WTC11 (cell line): ENCODE measurements at regions not wholly inside any gene's neighbourhood (a gene's known extent, or its start where the extent isn't known, plus 50 kb on each side); places are given as distances from the start of the nearest gene placed in this dataset.

Experiments used
- ATAC-seq: fragments of 200-7000 bp; cut with Tn5 transposase; 2 replicates; pipeline ENCODE4 v1.10.0; 2021; ENCODE audit warnings: mild to moderate bottlenecking, moderate library complexity
- CTCF ChIA-PET: fragments of 300-600 bp; sonication (Branson Sonifier 250); formaldehyde crosslinking; loops from one replicate; lab custom pipeline; 2021; ENCODE audit warnings: antibody characterized with exemption; lab: Charles Lee
- POLR2A ChIA-PET: fragments of 350-600 bp; sonication (Branson Sonifier 250); formaldehyde crosslinking; loops from one replicate; lab custom pipeline; 2021; ENCODE audit warnings: antibody characterized with exemption; lab: Charles Lee
- DNase-seq: peaks from one replicate; pipeline ENCODE4 v3.0.0; 2021; ENCODE audit warnings: low spot score
- H3K27ac Mint-ChIP-seq: 2 replicates; pipeline ENCODE4 v1.8.0; 2021; ENCODE audit warnings: mixed read lengths
- H3K27me3 Mint-ChIP-seq: 2 replicates; pipeline ENCODE4 v1.8.0; 2021; ENCODE audit warnings: low read depth, mild to moderate bottlenecking, moderate library complexity, mixed read lengths
- H3K36me3 Mint-ChIP-seq: 2 replicates; pipeline ENCODE4 v1.8.0; 2021; ENCODE audit warnings: mixed read lengths
- H3K4me1 Mint-ChIP-seq: 2 replicates; pipeline ENCODE4 v1.8.0; 2022; ENCODE audit warnings: mixed read lengths
- H3K4me3 Mint-ChIP-seq: 2 replicates; pipeline ENCODE4 v1.8.0; 2021; ENCODE audit warnings: mild to moderate bottlenecking, moderate library complexity, mixed read lengths
- H3K9me3 Mint-ChIP-seq: 2 replicates; pipeline ENCODE4 v1.8.0; 2021; ENCODE audit warnings: mixed read lengths
- ATF1 ChIP-seq: sonication (generic); formaldehyde crosslinking; IDR thresholded peaks from 2 replicates; pipeline ENCODE4 v1.8.1; 2023; ENCODE audit warnings: mild to moderate bottlenecking, moderate library complexity, missing genetic modification reagents
- CBFB ChIP-seq: sonication (generic); formaldehyde crosslinking; IDR thresholded peaks from 2 replicates; pipeline ENCODE4 v1.8.1; 2022; ENCODE audit warnings: mild to moderate bottlenecking, low read depth, missing genetic modification reagents
- ELF4 ChIP-seq: sonication (generic); formaldehyde crosslinking; IDR thresholded peaks from 2 replicates; pipeline ENCODE4 v1.8.1; 2022; ENCODE audit warnings: low read depth, mild to moderate bottlenecking, moderate library complexity, missing genetic modification reagents
- ETV6 ChIP-seq: sonication (generic); formaldehyde crosslinking; IDR thresholded peaks from 2 replicates; pipeline ENCODE4 v1.8.1; 2022; ENCODE audit warnings: mild to moderate bottlenecking, missing genetic modification reagents
- FOXJ3 ChIP-seq: sonication (generic); formaldehyde crosslinking; IDR thresholded peaks from 2 replicates; pipeline ENCODE4 v1.9.0; 2021; ENCODE audit warnings: missing genetic modification reagents, mild to moderate bottlenecking, borderline replicate concordance
- MXD4 ChIP-seq: fragments of 250-450 bp; sonication (Bioruptor Pico); IDR thresholded peaks from 2 replicates; pipeline ENCODE4 v1.8.0; 2021; ENCODE audit warnings: mild to moderate bottlenecking, moderate library complexity, borderline replicate concordance
- MYBL2 ChIP-seq: sonication (generic); formaldehyde crosslinking; IDR thresholded peaks from 2 replicates; pipeline ENCODE4 v1.8.1; 2023; ENCODE audit warnings: mild to moderate bottlenecking, moderate library complexity, missing genetic modification reagents
- NR3C1 ChIP-seq: sonication (generic); formaldehyde crosslinking; conservative IDR thresholded peaks from 2 replicates; pipeline ENCODE4 v1.8.1; 2023; ENCODE audit warnings: low read depth, mild to moderate bottlenecking, missing genetic modification reagents
- OVOL2 ChIP-seq: fragments of 250-450 bp; sonication (Bioruptor Pico); IDR thresholded peaks from 2 replicates; pipeline ENCODE4 v1.9.0; 2021; ENCODE audit warnings: mild to moderate bottlenecking, borderline replicate concordance
- SMAD4 ChIP-seq: sonication (generic); formaldehyde crosslinking; IDR thresholded peaks from 2 replicates; pipeline ENCODE4 v1.8.0; 2022; ENCODE audit warnings: mild to moderate bottlenecking, missing genetic modification reagents
- TEAD1 ChIP-seq: sonication (generic); formaldehyde crosslinking; IDR thresholded peaks from 2 replicates; pipeline ENCODE4 v1.8.0; 2022; ENCODE audit warnings: mild to moderate bottlenecking, missing genetic modification reagents
- TEAD4 ChIP-seq: sonication (generic); formaldehyde crosslinking; IDR thresholded peaks from 2 replicates; pipeline ENCODE4 v1.8.0; 2022; ENCODE audit warnings: mild to moderate bottlenecking, missing genetic modification reagents
- TP53 ChIP-seq: sonication (generic); formaldehyde crosslinking; IDR thresholded peaks from 2 replicates; pipeline ENCODE4 v1.8.1; 2023; ENCODE audit warnings: mild to moderate bottlenecking, missing genetic modification reagents
- ZNF263 ChIP-seq: sonication (generic); formaldehyde crosslinking; IDR thresholded peaks from 2 replicates; pipeline ENCODE4 v1.8.1; 2022; ENCODE audit warnings: low read depth, mild to moderate bottlenecking, moderate library complexity, missing genetic modification reagents
- TF ChIP-seq, protein P1 (sequence below): sonication (generic); formaldehyde crosslinking; IDR thresholded peaks from 2 replicates; pipeline ENCODE4 v1.8.0; 2023; ENCODE audit warnings: missing genetic modification reagents
- TF ChIP-seq, protein P2 (sequence below): sonication (generic); formaldehyde crosslinking; IDR thresholded peaks from 2 replicates; pipeline ENCODE4 v1.8.1; 2023; ENCODE audit warnings: mild to moderate bottlenecking, missing genetic modification reagents
- TF ChIP-seq, protein P3 (sequence below): sonication (generic); formaldehyde crosslinking; IDR thresholded peaks from 2 replicates; pipeline ENCODE4 v1.8.0; 2022; ENCODE audit warnings: mild to moderate bottlenecking, missing genetic modification reagents
- TF ChIP-seq, protein P4 (sequence below): fragments of 250-450 bp; sonication (Bioruptor Pico); IDR thresholded peaks from 2 replicates; pipeline ENCODE4 v2.1.2; 2022; ENCODE audit warnings: mild to moderate bottlenecking, moderate library complexity
- TF ChIP-seq, protein P5 (sequence below): fragments of 200-600 bp; IDR thresholded peaks from 2 replicates; pipeline ENCODE4 v1.8.0; 2022; ENCODE audit warnings: antibody characterized with exemption
- TF ChIP-seq, protein P6 (sequence below): sonication (generic); formaldehyde crosslinking; IDR thresholded peaks from 2 replicates; pipeline ENCODE4 v1.8.0; 2022; ENCODE audit warnings: missing genetic modification reagents
- TF ChIP-seq, protein P7 (sequence below): sonication (generic); formaldehyde crosslinking; conservative IDR thresholded peaks from 2 replicates; pipeline ENCODE4 v1.8.1; 2023; ENCODE audit warnings: mild to moderate bottlenecking, low read depth, missing genetic modification reagents, moderate library complexity
- TF ChIP-seq, protein P8 (sequence below): fragments of 250-450 bp; sonication (Bioruptor Pico); IDR thresholded peaks from 2 replicates; pipeline ENCODE4 v1.8.0; 2021; ENCODE audit warnings: mild to moderate bottlenecking
- TF ChIP-seq, protein P9 (sequence below): sonication (generic); formaldehyde crosslinking; IDR thresholded peaks from 2 replicates; pipeline ENCODE4 v1.8.1; 2022; ENCODE audit warnings: mild to moderate bottlenecking, moderate library complexity, missing genetic modification reagents

DNA sequence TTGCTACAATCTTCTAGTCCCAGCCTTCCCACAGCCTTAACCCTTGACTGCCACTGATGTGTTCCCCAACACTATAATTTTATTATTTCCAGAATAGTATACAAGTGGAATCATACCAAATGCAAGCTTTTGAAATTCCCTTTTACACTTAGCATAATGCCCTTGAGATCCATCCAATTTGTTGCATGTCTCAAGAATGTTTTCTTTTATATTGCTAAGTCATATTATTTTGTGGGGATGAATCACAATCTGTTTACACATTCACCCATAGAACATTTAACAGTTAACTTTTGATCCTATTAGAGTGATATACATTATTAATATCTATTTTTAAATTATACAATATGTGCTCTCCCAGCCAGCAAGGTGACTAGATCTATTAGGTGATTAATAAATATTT is 74.3 kb upstream of the KYNU start (continued):
- TF ChIP-seq TEAD1 (CRISPR knock-in tag) = no peak
- no peak for TF ChIP-seq NR3C1 (CRISPR knock-in tag)
- TF ChIP-seq, protein P1, sequence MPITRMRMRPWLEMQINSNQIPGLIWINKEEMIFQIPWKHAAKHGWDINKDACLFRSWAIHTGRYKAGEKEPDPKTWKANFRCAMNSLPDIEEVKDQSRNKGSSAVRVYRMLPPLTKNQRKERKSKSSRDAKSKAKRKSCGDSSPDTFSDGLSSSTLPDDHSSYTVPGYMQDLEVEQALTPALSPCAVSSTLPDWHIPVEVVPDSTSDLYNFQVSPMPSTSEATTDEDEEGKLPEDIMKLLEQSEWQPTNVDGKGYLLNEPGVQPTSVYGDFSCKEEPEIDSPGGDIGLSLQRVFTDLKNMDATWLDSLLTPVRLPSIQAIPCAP = no peak
- TF ChIP-seq, protein P2, sequence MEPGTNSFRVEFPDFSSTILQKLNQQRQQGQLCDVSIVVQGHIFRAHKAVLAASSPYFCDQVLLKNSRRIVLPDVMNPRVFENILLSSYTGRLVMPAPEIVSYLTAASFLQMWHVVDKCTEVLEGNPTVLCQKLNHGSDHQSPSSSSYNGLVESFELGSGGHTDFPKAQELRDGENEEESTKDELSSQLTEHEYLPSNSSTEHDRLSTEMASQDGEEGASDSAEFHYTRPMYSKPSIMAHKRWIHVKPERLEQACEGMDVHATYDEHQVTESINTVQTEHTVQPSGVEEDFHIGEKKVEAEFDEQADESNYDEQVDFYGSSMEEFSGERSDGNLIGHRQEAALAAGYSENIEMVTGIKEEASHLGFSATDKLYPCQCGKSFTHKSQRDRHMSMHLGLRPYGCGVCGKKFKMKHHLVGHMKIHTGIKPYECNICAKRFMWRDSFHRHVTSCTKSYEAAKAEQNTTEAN (CRISPR knock-in tag) = no peak
- TF ChIP-seq ATF1 (CRISPR knock-in tag) = no peak
- no peak for TF ChIP-seq CBFB (CRISPR knock-in tag)
- no peak for TF ChIP-seq MYBL2 (CRISPR knock-in tag)

DNA sequence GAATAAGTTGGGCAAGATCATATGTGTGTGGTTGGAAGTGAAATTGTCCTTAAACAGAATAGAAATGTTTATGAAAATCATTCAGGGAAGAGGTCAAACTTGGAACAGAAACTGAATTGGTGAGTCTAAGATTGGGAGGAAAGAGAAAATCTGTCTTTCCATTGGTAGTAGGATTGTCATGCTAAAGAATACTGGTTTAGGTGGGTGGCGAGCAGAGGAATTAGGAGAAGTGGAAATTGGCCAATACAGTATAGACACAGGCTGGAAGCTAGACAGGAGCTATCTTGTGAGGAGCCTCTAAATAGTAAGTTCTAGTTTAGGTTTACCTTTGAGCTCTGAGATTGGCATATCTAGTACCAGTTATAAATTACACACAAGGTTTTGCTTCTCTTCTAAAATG is 80.9 kb upstream of the KYNU start:
- CTCF ChIA-PET = interaction anchor here (1.1 kb wide), 1 partner anchor 184 kb away, joined by 5 read pairs; no protein-coding TSS in a partner anchor
- Mint-ChIP-seq H3K4me1 (peaks cover 15% of the 10 kb centered on the region), H3K27ac (no peak overlapping the region), H3K36me3 (0 out of 2 replicates have a peak, but pooled peaks cover 3% of the 10 kb centered on the region), H3K9me3 (peaks cover 6% of the 10 kb centered on the region), H3K4me3 (no peak overlapping the region), H3K27me3 (no peaks in the 10 kb centered on the region)
- no peak for ATAC-seq
- DNase-seq = no peak
- POLR2A ChIA-PET = no interaction called here
- TF ChIP-seq, protein P3, sequence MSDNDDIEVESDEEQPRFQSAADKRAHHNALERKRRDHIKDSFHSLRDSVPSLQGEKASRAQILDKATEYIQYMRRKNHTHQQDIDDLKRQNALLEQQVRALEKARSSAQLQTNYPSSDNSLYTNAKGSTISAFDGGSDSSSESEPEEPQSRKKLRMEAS (CRISPR knock-in tag) = no peak
- TF ChIP-seq MXD4 (no peak), ZNF263 (CRISPR knock-in tag) (no peak), SMAD4 (CRISPR knock-in tag) (no peak), TEAD4 (CRISPR knock-in tag) (no peak), OVOL2 (no peak), ETV6 (CRISPR knock-in tag) (no peak), ELF4 (no peak), FOXJ3 (CRISPR knock-in tag) (no peak), TP53 (CRISPR knock-in tag) (no peak)
- TF ChIP-seq, protein P4, sequence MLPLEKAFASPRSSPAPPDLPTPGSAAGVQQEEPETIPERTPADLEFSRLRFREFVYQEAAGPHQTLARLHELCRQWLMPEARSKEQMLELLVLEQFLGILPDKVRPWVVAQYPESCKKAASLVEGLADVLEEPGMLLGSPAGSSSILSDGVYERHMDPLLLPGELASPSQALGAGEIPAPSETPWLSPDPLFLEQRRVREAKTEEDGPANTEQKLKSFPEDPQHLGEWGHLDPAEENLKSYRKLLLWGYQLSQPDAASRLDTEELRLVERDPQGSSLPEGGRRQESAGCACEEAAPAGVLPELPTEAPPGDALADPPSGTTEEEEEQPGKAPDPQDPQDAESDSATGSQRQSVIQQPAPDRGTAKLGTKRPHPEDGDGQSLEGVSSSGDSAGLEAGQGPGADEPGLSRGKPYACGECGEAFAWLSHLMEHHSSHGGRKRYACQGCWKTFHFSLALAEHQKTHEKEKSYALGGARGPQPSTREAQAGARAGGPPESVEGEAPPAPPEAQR = no peak
- TF ChIP-seq, protein P5, sequence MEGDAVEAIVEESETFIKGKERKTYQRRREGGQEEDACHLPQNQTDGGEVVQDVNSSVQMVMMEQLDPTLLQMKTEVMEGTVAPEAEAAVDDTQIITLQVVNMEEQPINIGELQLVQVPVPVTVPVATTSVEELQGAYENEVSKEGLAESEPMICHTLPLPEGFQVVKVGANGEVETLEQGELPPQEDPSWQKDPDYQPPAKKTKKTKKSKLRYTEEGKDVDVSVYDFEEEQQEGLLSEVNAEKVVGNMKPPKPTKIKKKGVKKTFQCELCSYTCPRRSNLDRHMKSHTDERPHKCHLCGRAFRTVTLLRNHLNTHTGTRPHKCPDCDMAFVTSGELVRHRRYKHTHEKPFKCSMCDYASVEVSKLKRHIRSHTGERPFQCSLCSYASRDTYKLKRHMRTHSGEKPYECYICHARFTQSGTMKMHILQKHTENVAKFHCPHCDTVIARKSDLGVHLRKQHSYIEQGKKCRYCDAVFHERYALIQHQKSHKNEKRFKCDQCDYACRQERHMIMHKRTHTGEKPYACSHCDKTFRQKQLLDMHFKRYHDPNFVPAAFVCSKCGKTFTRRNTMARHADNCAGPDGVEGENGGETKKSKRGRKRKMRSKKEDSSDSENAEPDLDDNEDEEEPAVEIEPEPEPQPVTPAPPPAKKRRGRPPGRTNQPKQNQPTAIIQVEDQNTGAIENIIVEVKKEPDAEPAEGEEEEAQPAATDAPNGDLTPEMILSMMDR = no peak
- TF ChIP-seq, protein P6, sequence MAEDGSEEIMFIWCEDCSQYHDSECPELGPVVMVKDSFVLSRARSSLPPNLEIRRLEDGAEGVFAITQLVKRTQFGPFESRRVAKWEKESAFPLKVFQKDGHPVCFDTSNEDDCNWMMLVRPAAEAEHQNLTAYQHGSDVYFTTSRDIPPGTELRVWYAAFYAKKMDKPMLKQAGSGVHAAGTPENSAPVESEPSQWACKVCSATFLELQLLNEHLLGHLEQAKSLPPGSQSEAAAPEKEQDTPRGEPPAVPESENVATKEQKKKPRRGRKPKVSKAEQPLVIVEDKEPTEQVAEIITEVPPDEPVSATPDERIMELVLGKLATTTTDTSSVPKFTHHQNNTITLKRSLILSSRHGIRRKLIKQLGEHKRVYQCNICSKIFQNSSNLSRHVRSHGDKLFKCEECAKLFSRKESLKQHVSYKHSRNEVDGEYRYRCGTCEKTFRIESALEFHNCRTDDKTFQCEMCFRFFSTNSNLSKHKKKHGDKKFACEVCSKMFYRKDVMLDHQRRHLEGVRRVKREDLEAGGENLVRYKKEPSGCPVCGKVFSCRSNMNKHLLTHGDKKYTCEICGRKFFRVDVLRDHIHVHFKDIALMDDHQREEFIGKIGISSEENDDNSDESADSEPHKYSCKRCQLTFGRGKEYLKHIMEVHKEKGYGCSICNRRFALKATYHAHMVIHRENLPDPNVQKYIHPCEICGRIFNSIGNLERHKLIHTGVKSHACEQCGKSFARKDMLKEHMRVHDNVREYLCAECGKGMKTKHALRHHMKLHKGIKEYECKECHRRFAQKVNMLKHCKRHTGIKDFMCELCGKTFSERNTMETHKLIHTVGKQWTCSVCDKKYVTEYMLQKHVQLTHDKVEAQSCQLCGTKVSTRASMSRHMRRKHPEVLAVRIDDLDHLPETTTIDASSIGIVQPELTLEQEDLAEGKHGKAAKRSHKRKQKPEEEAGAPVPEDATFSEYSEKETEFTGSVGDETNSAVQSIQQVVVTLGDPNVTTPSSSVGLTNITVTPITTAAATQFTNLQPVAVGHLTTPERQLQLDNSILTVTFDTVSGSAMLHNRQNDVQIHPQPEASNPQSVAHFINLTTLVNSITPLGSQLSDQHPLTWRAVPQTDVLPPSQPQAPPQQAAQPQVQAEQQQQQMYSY (CRISPR knock-in tag) = no peak
- TF ChIP-seq, protein P7, sequence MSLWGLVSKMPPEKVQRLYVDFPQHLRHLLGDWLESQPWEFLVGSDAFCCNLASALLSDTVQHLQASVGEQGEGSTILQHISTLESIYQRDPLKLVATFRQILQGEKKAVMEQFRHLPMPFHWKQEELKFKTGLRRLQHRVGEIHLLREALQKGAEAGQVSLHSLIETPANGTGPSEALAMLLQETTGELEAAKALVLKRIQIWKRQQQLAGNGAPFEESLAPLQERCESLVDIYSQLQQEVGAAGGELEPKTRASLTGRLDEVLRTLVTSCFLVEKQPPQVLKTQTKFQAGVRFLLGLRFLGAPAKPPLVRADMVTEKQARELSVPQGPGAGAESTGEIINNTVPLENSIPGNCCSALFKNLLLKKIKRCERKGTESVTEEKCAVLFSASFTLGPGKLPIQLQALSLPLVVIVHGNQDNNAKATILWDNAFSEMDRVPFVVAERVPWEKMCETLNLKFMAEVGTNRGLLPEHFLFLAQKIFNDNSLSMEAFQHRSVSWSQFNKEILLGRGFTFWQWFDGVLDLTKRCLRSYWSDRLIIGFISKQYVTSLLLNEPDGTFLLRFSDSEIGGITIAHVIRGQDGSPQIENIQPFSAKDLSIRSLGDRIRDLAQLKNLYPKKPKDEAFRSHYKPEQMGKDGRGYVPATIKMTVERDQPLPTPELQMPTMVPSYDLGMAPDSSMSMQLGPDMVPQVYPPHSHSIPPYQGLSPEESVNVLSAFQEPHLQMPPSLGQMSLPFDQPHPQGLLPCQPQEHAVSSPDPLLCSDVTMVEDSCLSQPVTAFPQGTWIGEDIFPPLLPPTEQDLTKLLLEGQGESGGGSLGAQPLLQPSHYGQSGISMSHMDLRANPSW (CRISPR knock-in tag) = no peak
- TF ChIP-seq, protein P8, sequence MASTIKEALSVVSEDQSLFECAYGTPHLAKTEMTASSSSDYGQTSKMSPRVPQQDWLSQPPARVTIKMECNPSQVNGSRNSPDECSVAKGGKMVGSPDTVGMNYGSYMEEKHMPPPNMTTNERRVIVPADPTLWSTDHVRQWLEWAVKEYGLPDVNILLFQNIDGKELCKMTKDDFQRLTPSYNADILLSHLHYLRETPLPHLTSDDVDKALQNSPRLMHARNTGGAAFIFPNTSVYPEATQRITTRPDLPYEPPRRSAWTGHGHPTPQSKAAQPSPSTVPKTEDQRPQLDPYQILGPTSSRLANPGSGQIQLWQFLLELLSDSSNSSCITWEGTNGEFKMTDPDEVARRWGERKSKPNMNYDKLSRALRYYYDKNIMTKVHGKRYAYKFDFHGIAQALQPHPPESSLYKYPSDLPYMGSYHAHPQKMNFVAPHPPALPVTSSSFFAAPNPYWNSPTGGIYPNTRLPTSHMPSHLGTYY = no peak
- TF ChIP-seq, protein P9, sequence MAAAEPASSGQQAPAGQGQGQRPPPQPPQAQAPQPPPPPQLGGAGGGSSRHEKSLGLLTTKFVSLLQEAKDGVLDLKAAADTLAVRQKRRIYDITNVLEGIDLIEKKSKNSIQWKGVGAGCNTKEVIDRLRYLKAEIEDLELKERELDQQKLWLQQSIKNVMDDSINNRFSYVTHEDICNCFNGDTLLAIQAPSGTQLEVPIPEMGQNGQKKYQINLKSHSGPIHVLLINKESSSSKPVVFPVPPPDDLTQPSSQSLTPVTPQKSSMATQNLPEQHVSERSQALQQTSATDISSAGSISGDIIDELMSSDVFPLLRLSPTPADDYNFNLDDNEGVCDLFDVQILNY (CRISPR knock-in tag) = no peak
